Esophagus mucosa (tissue), 1 donor: ENCODE measurements at regions not wholly inside any gene's neighbourhood (a gene's known extent, or its start where the extent isn't known, plus 50 kb on each side); places are given as distances from the start of the nearest gene placed in this dataset.
A peak's percentile ranks its signal among the peaks of the same experiment; 100 is the strongest.
"Not testable (repeated sequence)": the region's sequence is repeated elsewhere in the genome, so short reads cannot be mapped to it uniquely, and the experiment has no call there.

Experiments
- ATAC-seq: fragments of 200-7000 bp; cut with Tn5 transposase; one replicate; pipeline ENCODE4 v1.9.1; 2020
- donor health status: DM: yes; HTN: yes; CAD: no.

- ATAC-seq: peak; percentile 37
Measured at GRCh38 chr1:199463521-199464127, 563.9 kb upstream of the NR5A2 start.

- ATAC-seq: no peak
Measured at GRCh38 chr1:199466961-199467360, 560.5 kb upstream of the NR5A2 start.

GRCh38 chr1:199472018-199472417 is 555.5 kb upstream of the NR5A2 start:
- ATAC-seq: no peak

GRCh38 chr1:199472978-199473377 is 554.5 kb upstream of the NR5A2 start:
- no peak for ATAC-seq

- ATAC-seq: no peak
Measured at GRCh38 chr1:199474738-199475137, 552.8 kb upstream of the NR5A2 start.

GRCh38 chr1:199482426-199482825 is 545.1 kb upstream of the NR5A2 start:
- no peak for ATAC-seq

GRCh38 chr1:199489594-199489993 is 537.9 kb upstream of the NR5A2 start:
- no peak for ATAC-seq

- ATAC-seq: no peak
Measured at GRCh38 chr1:199490769-199491527, 536.6 kb upstream of the NR5A2 start.

- ATAC-seq: no peak
Measured at GRCh38 chr1:199495432-199495831, 532.1 kb upstream of the NR5A2 start.

GRCh38 chr1:199498802-199499201 is 528.7 kb upstream of the NR5A2 start:
- ATAC-seq: not testable (repeated sequence)

- no peak for ATAC-seq
Measured at GRCh38 chr1:199508072-199508471, 519.4 kb upstream of the NR5A2 start.

GRCh38 chr1:199508653-199509052 is 518.9 kb upstream of the NR5A2 start:
- no peak for ATAC-seq

GRCh38 chr1:199509456-199509855 is 518.1 kb upstream of the NR5A2 start:
- ATAC-seq: no peak

- no peak for ATAC-seq
Measured at GRCh38 chr1:199510314-199510713, 517.2 kb upstream of the NR5A2 start.

GRCh38 chr1:199512037-199512710 is 515.3 kb upstream of the NR5A2 start:
- no peak for ATAC-seq

- ATAC-seq: no peak
Measured at GRCh38 chr1:199515261-199515660, 512.2 kb upstream of the NR5A2 start.

- ATAC-seq: no peak
Measured at GRCh38 chr1:199522338-199522737, 505.2 kb upstream of the NR5A2 start.

GRCh38 chr1:199522936-199523335 is 504.6 kb upstream of the NR5A2 start:
- no peak for ATAC-seq

- ATAC-seq: no peak
Measured at GRCh38 chr1:199529324-199529723, 498.2 kb upstream of the NR5A2 start.

GRCh38 chr1:199533361-199533760 is 494.1 kb upstream of the NR5A2 start:
- ATAC-seq: not testable (repeated sequence)

GRCh38 chr1:199545780-199546179 is 481.7 kb upstream of the NR5A2 start:
- ATAC-seq: peak; percentile 41

GRCh38 chr1:199546323-199546722 is 481.2 kb upstream of the NR5A2 start:
- ATAC-seq: no peak

GRCh38 chr1:199549421-199549820 is 478.1 kb upstream of the NR5A2 start:
- ATAC-seq: no peak
